Suprapubic skin (tissue), 4 donors: ENCODE measurements at regions not wholly inside any gene's neighbourhood (a gene's known extent, or its start where the extent isn't known, plus 50 kb on each side); places are given as distances from the start of the nearest gene placed in this dataset.

Source experiments
- DNase-seq, 2 donors: peaks; one replicate each; pipeline ENCODE4 v3.0.0-alpha.2; 2019; ENCODE audit warnings: low spot score in 2 of 2
- H3K27ac ChIP-seq: fragments of 200-600 bp; sonication (generic); one replicate; pipeline ENCODE4 v1.5.1; 2019
- H3K27me3 ChIP-seq: fragments of 200-600 bp; sonication (generic); one replicate; pipeline ENCODE4 v1.5.1; 2019
- H3K36me3 ChIP-seq: fragments of 200-600 bp; sonication (generic); one replicate; pipeline ENCODE4 v1.5.1; 2019
- H3K4me1 ChIP-seq: fragments of 200-600 bp; sonication (generic); one replicate; pipeline ENCODE4 v1.5.1; 2019
- H3K4me3 ChIP-seq: fragments of 200-600 bp; sonication (generic); one replicate; pipeline ENCODE4 v1.5.1; 2019; ENCODE audit warnings: mild to moderate bottlenecking
- H3K9me3 ChIP-seq: fragments of 200-600 bp; sonication (generic); one replicate; pipeline ENCODE4 v1.5.1; 2019
- EP300 ChIP-seq: sonication (generic); formaldehyde crosslinking; IDR thresholded peaks from one replicate; pipeline ENCODE4 v1.6.1; 2017; ENCODE audit warnings: antibody characterized with exemption
- POLR2A ChIP-seq, 2 donors: fragments of 450-650 bp; IDR thresholded peaks; one replicate each; pipeline ENCODE4 v1.6.1; 2017; ENCODE audit warnings: antibody characterized with exemption in 2 of 2, mild to moderate bottlenecking in 2 of 2, moderate library complexity in 2 of 2
- POLR2AphosphoS5 ChIP-seq, 3 donors: sonication (generic); formaldehyde crosslinking; IDR thresholded peaks; one replicate each; pipeline ENCODE4 v1.6.1; 2017; ENCODE audit warnings: antibody characterized with exemption in 3 of 3
- WGBS: methylation state at CpG from one replicate; pipeline ENCODE4 v1.1.5; 2018; 5-methylcytosine and 5-hydroxymethylcytosine counted together
- TF ChIP-seq, protein P1 (sequence below), 2 donors: fragments of 200-600 bp in 1 of 2; fragments of 450-650 bp in 1 of 2; sonication (generic) in 1 of 2; IDR thresholded peaks; one replicate each; pipeline ENCODE4 v1.5.1; 2016 to 2019; ENCODE audit warnings: antibody characterized with exemption in 2 of 2, mild to moderate bottlenecking in 1 of 2, moderate library complexity in 1 of 2

DNA sequence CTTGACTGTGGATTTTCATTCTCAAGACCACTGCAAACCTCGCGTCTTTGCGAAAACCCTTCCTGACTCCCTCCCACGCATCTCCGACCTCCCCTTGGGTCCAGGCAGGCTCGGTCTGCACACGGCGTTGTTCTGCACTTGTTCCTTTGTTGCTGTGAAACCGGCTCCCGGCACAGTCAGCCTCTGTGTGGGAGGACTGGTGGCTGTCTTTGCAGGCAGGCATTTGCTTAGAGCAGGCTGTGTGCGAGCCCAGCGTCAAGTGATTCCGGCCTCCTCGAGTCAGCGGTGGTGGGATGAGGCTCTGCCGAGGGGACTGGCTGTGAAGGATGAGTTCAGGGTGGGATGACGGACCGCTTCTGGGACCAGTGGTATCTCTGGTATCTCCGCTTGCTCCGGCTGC lies 102.6 kb upstream of the ROPN1 start:
- Histone ChIP-seq H3K9me3 (no peaks in the 10 kb centered on the region), H3K4me1 (no peaks in the 10 kb centered on the region), H3K4me3 (no peak overlapping the region), H3K27me3 (no peaks in the 10 kb centered on the region), H3K27ac (no peak overlapping the region), H3K36me3 (no peaks in the 10 kb centered on the region)
- DNase-seq: no peak
- 88% methylated on average over 15 of the region's 20 CpGs for WGBS
- no peak for TF ChIP-seq POLR2AphosphoS5 (IDR thresholded peaks at IDR 0.05)
- TF ChIP-seq EP300: no peak
- TF ChIP-seq POLR2A (IDR thresholded peaks at IDR 0.05): no peak
- TF ChIP-seq, protein P1, sequence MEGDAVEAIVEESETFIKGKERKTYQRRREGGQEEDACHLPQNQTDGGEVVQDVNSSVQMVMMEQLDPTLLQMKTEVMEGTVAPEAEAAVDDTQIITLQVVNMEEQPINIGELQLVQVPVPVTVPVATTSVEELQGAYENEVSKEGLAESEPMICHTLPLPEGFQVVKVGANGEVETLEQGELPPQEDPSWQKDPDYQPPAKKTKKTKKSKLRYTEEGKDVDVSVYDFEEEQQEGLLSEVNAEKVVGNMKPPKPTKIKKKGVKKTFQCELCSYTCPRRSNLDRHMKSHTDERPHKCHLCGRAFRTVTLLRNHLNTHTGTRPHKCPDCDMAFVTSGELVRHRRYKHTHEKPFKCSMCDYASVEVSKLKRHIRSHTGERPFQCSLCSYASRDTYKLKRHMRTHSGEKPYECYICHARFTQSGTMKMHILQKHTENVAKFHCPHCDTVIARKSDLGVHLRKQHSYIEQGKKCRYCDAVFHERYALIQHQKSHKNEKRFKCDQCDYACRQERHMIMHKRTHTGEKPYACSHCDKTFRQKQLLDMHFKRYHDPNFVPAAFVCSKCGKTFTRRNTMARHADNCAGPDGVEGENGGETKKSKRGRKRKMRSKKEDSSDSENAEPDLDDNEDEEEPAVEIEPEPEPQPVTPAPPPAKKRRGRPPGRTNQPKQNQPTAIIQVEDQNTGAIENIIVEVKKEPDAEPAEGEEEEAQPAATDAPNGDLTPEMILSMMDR (IDR thresholded peaks at IDR 0.05): no peak

DNA sequence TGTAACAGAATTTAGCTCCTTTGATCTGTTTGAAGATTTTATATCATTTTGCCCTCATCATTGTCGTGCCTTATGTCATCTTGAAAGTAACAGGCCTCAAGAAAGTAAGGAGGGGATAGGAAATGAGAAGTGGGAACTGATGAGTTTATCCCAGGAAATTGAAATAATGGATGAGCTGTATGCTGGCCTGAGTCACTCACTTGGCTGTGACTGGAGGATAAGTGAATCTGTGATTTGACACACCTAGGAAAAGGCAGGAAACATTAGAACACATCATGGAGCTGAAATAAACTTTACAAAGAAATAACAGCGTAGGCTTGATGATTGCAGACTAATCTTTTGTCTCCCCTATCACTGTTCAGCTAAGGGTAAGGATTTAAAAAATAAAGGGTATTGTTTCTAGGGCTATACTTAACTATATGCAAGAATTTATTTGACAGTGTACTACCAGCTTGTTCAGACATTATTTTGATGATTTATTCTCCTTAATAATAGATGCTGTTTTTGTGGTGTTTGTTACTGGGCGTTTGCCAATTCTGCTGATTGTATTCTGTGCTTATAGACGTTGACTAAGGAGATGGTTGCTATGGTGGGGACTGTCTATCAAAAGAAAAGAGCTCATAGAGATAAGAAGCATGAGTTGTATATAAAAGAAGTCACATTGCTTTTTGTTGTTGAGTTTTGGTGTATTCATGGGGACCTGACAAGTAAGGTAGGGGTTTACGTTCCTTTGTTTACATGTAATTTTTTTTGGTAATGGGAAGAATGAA lies 105.6 kb upstream of the ROPN1 start:
- H3K27me3 ChIP-seq: no peaks in the 10 kb centered on the region
- no peaks in the 10 kb centered on the region for H3K9me3 ChIP-seq
- no peaks in the 10 kb centered on the region for H3K36me3 ChIP-seq
- WGBS: 61% methylated on average over 5 of the region's 5 CpGs
- no peak overlapping the region for H3K27ac ChIP-seq
- DNase-seq: no peak
- no peak for TF ChIP-seq EP300
- TF ChIP-seq, protein P1 (IDR thresholded peaks at IDR 0.05): no peak
- no peak for TF ChIP-seq POLR2A (IDR thresholded peaks at IDR 0.05)
- TF ChIP-seq POLR2AphosphoS5 (IDR thresholded peaks at IDR 0.05): no peak
- no peak overlapping the region for H3K4me3 ChIP-seq
- no peaks in the 10 kb centered on the region for H3K4me1 ChIP-seq

DNA sequence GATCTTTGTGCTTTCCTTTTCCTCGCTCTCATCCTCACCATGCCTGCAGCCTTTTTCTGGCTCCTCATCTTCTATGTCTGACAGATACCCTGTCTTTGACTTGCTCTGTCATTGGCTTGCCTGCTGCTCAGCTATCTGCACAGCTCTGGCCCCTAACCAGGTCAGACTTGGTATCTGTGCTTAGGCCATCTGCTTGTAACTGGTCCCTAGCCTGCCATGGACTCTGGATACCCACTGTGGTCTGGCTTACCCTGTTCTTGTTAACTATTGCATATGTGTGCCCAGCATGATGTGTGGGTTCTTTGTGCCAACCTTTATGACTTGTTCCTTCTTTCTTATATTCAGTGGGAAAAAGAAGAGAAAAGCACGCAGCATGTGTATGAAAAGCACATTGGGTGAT lies 109.7 kb upstream of the ROPN1 start:
- TF ChIP-seq POLR2A (IDR thresholded peaks at IDR 0.05) (no peak), EP300 (no peak), POLR2AphosphoS5 (IDR thresholded peaks at IDR 0.05) (no peak)
- TF ChIP-seq, protein P1 (IDR thresholded peaks at IDR 0.05): no peak
- Histone ChIP-seq H3K27ac (no peak overlapping the region), H3K9me3 (no peaks in the 10 kb centered on the region), H3K27me3 (no peaks in the 10 kb centered on the region), H3K4me3 (no peak overlapping the region), H3K36me3 (no peaks in the 10 kb centered on the region), H3K4me1 (peaks cover 4% of the 10 kb centered on the region)
- DNase-seq: no peak
- WGBS: 100% methylated on average over 2 of the region's 2 CpGs

DNA sequence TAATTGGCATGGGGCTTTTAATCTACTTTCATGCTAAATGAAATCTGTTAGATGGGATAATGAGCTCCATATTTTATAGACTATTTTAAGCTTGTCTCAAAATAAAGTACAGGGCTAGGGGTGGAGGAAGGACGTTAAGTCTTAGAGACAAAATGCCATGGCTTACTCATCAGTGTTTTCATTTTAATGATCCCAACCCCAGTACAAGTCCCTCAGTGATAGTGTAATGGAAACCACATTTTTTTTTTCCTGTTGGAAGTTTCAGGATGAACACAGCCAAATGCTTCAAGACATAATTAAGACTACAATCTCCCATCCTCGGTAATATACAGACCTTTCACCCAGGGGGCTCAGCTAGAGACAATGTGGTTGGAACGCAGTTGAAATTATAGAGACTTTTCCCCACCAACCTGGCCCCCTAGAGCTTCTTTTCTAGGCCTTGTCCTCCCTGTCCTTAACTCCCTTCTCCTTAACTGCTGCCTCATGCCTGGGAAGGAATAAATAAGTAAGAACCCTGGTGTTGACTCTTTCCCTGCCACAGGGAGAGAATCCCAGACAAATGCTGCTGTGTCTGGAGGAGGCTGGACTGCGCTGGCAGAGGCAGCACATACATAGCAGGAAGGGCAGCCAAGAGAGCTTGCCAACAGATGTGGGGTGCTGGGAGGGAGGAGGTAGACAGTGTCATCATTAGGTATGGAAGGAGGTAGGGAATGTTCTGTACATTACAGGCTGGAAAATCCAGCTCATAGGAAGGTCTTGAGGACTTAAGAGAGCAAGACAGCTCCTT lies 115.4 kb upstream of the ROPN1 start:
- H3K27ac ChIP-seq: peak overlapping the region; percentile 48
- TF ChIP-seq, protein P1 (IDR thresholded peaks at IDR 0.05): no peak
- TF ChIP-seq POLR2A (IDR thresholded peaks at IDR 0.05): no peak
- TF ChIP-seq EP300: no peak
- no peak for TF ChIP-seq POLR2AphosphoS5 (IDR thresholded peaks at IDR 0.05)
- WGBS: 39% methylated on average over 4 of the region's 4 CpGs
- no peak for DNase-seq
- H3K36me3 ChIP-seq: no peaks in the 10 kb centered on the region
- no peaks in the 10 kb centered on the region for H3K9me3 ChIP-seq
- no peaks in the 10 kb centered on the region for H3K27me3 ChIP-seq
- peaks cover 17% of the 10 kb centered on the region for H3K4me1 ChIP-seq
- H3K4me3 ChIP-seq: no peak overlapping the region

DNA sequence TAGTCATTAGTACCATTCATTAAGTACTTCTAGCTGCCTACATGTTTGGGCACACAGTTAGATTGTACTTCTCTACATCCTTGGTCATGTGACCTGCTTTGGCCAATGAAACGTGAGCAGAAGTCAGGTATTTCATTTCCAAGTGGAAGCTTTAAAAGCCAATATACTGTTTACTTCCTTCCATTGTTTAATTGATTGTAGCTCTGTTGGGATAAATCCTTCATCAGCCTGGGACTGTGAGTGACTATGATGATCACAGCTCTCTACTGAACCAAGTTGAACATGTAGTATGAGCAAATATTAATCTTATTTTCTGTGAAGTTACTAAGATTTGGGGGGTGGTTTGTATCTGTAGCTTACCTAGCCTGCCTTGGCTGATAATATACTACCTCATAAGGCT lies 116.5 kb upstream of the ROPN1 start:
- DNase-seq: no peak
- 84% methylated on average over 1 of the region's 1 CpG for WGBS
- Histone ChIP-seq H3K27me3 (no peaks in the 10 kb centered on the region), H3K4me1 (peaks cover 17% of the 10 kb centered on the region), H3K27ac (no peak overlapping the region), H3K9me3 (no peaks in the 10 kb centered on the region), H3K36me3 (no peaks in the 10 kb centered on the region), H3K4me3 (no peak overlapping the region)
- TF ChIP-seq EP300 (no peak), POLR2A (IDR thresholded peaks at IDR 0.05) (no peak), POLR2AphosphoS5 (IDR thresholded peaks at IDR 0.05) (no peak)
- TF ChIP-seq, protein P1 (IDR thresholded peaks at IDR 0.05): no peak
